ENCODE measurements at regions not wholly inside any gene's neighbourhood (a gene's known extent, or its start where the extent isn't known, plus 50 kb on each side); places are given as distances from the start of the nearest gene placed in this dataset.

- Histone ChIP-seq H3K9me3 (ENCODE audit: low read length) (peaks cover 7% of the 10 kb centered on the region; the same call in 1 of the 2 replicates), H3K36me3 (ENCODE audit: low read depth, low read length) (peaks cover 12% of the 10 kb centered on the region; the same call in 1 of the 2 replicates), H3K4me3 (ENCODE audit: low read length) (no peak overlapping the region), H3F3A (ENCODE audit: low read length, unreplicated experiment) (no peaks in the 10 kb centered on the region), H3K79me2 (ENCODE audit: low read length) (no peaks in the 10 kb centered on the region), H3K27ac (ENCODE audit: low read length) (no peak overlapping the region), H2AFZ (ENCODE audit: low read length) (no peak overlapping the region), H3K9me2 (replicated peaks; ENCODE audit: low read length) (no peaks in the 10 kb centered on the region), H4K20me1 (ENCODE audit: low read length) (no peaks in the 10 kb centered on the region), H3K4me1 (ENCODE audit: insufficient read depth, low read length) (no peaks in the 10 kb centered on the region), H3K27me3 (ENCODE audit: low read length) (no peaks in the 10 kb centered on the region), H3K9ac (ENCODE audit: low read length) (no peak overlapping the region), H3K4me2 (ENCODE audit: low read length) (no peak overlapping the region)
- BruUV-seq (replicated peaks): no TSS peak
- ChIA-PET CTCF (no interaction called here), POLR2A (ENCODE audit: unreplicated experiment) (no interaction called here)
- no peak for DNase-seq
- no peak for ATAC-seq
- TF ChIP-seq CTCF (conservative IDR thresholded peaks at IDR 0.05; ENCODE audit: low read depth, low read length): no peak
- no peak for TF ChIP-seq EZH2 (IDR thresholded peaks at IDR 0.05; ENCODE audit: low read length, unreplicated experiment)
- TF ChIP-seq EZH2phosphoT487 (IDR thresholded peaks at IDR 0.05; ENCODE audit: borderline replicate concordance, low read length): no peak
- intact Hi-C loops (cut with micrococcal nuclease): no loop called here
Observed at GRCh38 chr4:123291329-123291728, 105.3 kb upstream of the SPRY1 start.

GRCh38 chr4:123297836-123298235 is 98.8 kb upstream of the SPRY1 start:
- DNase-seq: no peak
- Histone ChIP-seq H4K20me1 (ENCODE audit: low read length) (no peaks in the 10 kb centered on the region), H3K4me2 (ENCODE audit: low read length) (no peak overlapping the region), H3F3A (ENCODE audit: low read length, unreplicated experiment) (no peaks in the 10 kb centered on the region), H3K9ac (ENCODE audit: low read length) (no peak overlapping the region), H3K36me3 (ENCODE audit: low read depth, low read length) (no peaks in the 10 kb centered on the region), H2AFZ (ENCODE audit: low read length) (no peak overlapping the region), H3K79me2 (ENCODE audit: low read length) (no peaks in the 10 kb centered on the region), H3K4me3 (ENCODE audit: low read length) (no peak overlapping the region), H3K9me2 (replicated peaks; ENCODE audit: low read length) (no peaks in the 10 kb centered on the region), H3K27me3 (ENCODE audit: low read length) (no peaks in the 10 kb centered on the region), H3K9me3 (ENCODE audit: low read length) (no peaks in the 10 kb centered on the region), H3K27ac (ENCODE audit: low read length) (no peak overlapping the region), H3K4me1 (ENCODE audit: insufficient read depth, low read length) (peaks cover 15% of the 10 kb centered on the region)
- CTCF ChIA-PET: no interaction called here
- intact Hi-C loops (cut with micrococcal nuclease): no loop called here
- no peak for ATAC-seq
- POLR2A ChIA-PET (ENCODE audit: unreplicated experiment): no interaction called here
- TF ChIP-seq CTCF (conservative IDR thresholded peaks at IDR 0.05; ENCODE audit: low read depth, low read length): no peak
- TF ChIP-seq EZH2 (IDR thresholded peaks at IDR 0.05; ENCODE audit: low read length, unreplicated experiment): no peak
- BruUV-seq (replicated peaks): no TSS peak

- Histone ChIP-seq H4K20me1 (ENCODE audit: low read length) (no peaks in the 10 kb centered on the region), H3K4me2 (ENCODE audit: low read length) (no peak overlapping the region), H3K27ac (ENCODE audit: low read length) (no peak overlapping the region), H3K9me2 (replicated peaks; ENCODE audit: low read length) (no peaks in the 10 kb centered on the region), H3K9ac (ENCODE audit: low read length) (no peak overlapping the region), H3K36me3 (ENCODE audit: low read depth, low read length) (no peaks in the 10 kb centered on the region), H3K27me3 (ENCODE audit: low read length) (no peaks in the 10 kb centered on the region), H3K4me1 (ENCODE audit: insufficient read depth, low read length) (peaks cover 15% of the 10 kb centered on the region), H3K9me3 (ENCODE audit: low read length) (no peaks in the 10 kb centered on the region), H2AFZ (ENCODE audit: low read length) (no peak overlapping the region), H3K79me2 (ENCODE audit: low read length) (no peaks in the 10 kb centered on the region), H3F3A (ENCODE audit: low read length, unreplicated experiment) (no peaks in the 10 kb centered on the region), H3K4me3 (ENCODE audit: low read length) (no peak overlapping the region)
- TF ChIP-seq EZH2 (IDR thresholded peaks at IDR 0.05; ENCODE audit: low read length, unreplicated experiment) (no peak), EZH2phosphoT487 (IDR thresholded peaks at IDR 0.05; ENCODE audit: borderline replicate concordance, low read length) (no peak), CTCF (conservative IDR thresholded peaks at IDR 0.05; ENCODE audit: low read depth, low read length) (no peak)
- intact Hi-C loops (cut with micrococcal nuclease): no loop called here
- POLR2A ChIA-PET (ENCODE audit: unreplicated experiment): no interaction called here
- ATAC-seq (no peak), DNase-seq (no peak)
- no TSS peak for BruUV-seq (replicated peaks)
- CTCF ChIA-PET: no interaction called here
Observed at GRCh38 chr4:123298261-123298660, 98.3 kb upstream of the SPRY1 start.
